ENCODE measurements at regions not wholly inside any gene's neighbourhood (a gene's known extent, or its start where the extent isn't known, plus 50 kb on each side); places are given as distances from the start of the nearest gene placed in this dataset.

GRCh38 chr4:83885256-83886182, 349.6 kb downstream of the GPAT3 start:
- no peak overlapping the region for H3K4me3 ChIP-seq (replicated peaks; ENCODE audit: low read depth, low read length)
- no peak for DNase-seq (ENCODE audit: extremely low read depth, low read depth)
- no peak for TF ChIP-seq CTCF (IDR thresholded peaks at IDR 0.05; ENCODE audit: low read depth, low read length, missing control alignments)

- no peak for TF ChIP-seq CTCF (IDR thresholded peaks at IDR 0.05; ENCODE audit: low read depth, low read length, missing control alignments)
- no peak overlapping the region for H3K4me3 ChIP-seq (replicated peaks; ENCODE audit: low read depth, low read length)
- no peak for DNase-seq (ENCODE audit: extremely low read depth, low read depth)
Observed at GRCh38 chr4:83876047-83876446, 340.1 kb downstream of the GPAT3 start.

GRCh38 chr4:83875437-83875836, 339.5 kb downstream of the GPAT3 start:
- no peak for DNase-seq (ENCODE audit: extremely low read depth, low read depth)
- no peak for TF ChIP-seq CTCF (IDR thresholded peaks at IDR 0.05; ENCODE audit: low read depth, low read length, missing control alignments)
- H3K4me3 ChIP-seq (replicated peaks; ENCODE audit: low read depth, low read length), result no peak overlapping the region

- no peak for TF ChIP-seq CTCF (IDR thresholded peaks at IDR 0.05; ENCODE audit: low read depth, low read length, missing control alignments)
- DNase-seq (ENCODE audit: extremely low read depth, low read depth), result no peak
- H3K4me3 ChIP-seq (replicated peaks; ENCODE audit: low read depth, low read length), result no peak overlapping the region
Observed at GRCh38 chr4:83873996-83874395, 338.1 kb downstream of the GPAT3 start.

GRCh38 chr4:83870328-83870950, 334.5 kb downstream of the GPAT3 start:
- H3K4me3 ChIP-seq (replicated peaks; ENCODE audit: low read depth, low read length), result no peak overlapping the region
- DNase-seq (ENCODE audit: extremely low read depth, low read depth), result no peak
- TF ChIP-seq CTCF (IDR thresholded peaks at IDR 0.05; ENCODE audit: low read depth, low read length, missing control alignments), result no peak

- TF ChIP-seq CTCF (IDR thresholded peaks at IDR 0.05; ENCODE audit: low read depth, low read length, missing control alignments), result no peak
- no peak for DNase-seq (ENCODE audit: extremely low read depth, low read depth)
Observed at GRCh38 chr4:83866834-83867621, 331.1 kb downstream of the GPAT3 start.

More at GRCh38 chr4:83866834-83867621, 331.1 kb downstream of the GPAT3 start:
- H3K4me3 ChIP-seq (replicated peaks; ENCODE audit: low read depth, low read length), result no peak overlapping the region

Data from HFF-Myc (cell line).